Uterus (tissue), 2 donors: ENCODE measurements at regions not wholly inside any gene's neighbourhood (a gene's known extent, or its start where the extent isn't known, plus 50 kb on each side); places are given as distances from the start of the nearest gene placed in this dataset.

ENCODE experiments used
- CTCF ChIP-seq, 4 experiments: fragments of 200-600 bp in 2 of 4; fragments of 450-650 bp in 2 of 4; sonication (generic) in 2 of 4; IDR thresholded peaks; one replicate each; pipeline ENCODE4 v1.5.1; 2016 to 2019; ENCODE audit warnings: antibody characterized with exemption in 4 of 4, mild to moderate bottlenecking in 2 of 4, moderate library complexity in 1 of 4
- POLR2A ChIP-seq, 2 donors: fragments of 450-650 bp; IDR thresholded peaks; one replicate each; pipeline ENCODE4 v1.6.1; 2016; ENCODE audit warnings: antibody characterized with exemption in 2 of 2, mild to moderate bottlenecking in 1 of 2, moderate library complexity in 1 of 2

GRCh38 chr3:34159613-34160420, 361.4 kb downstream of the PDCD6IP start:
- TF ChIP-seq CTCF (IDR thresholded peaks at IDR 0.05): no peak
- no peak for TF ChIP-seq POLR2A (IDR thresholded peaks at IDR 0.05)
